H9 (cell line): ENCODE measurements at regions not wholly inside any gene's neighbourhood (a gene's known extent, or its start where the extent isn't known, plus 50 kb on each side); places are given as distances from the start of the nearest gene placed in this dataset.

Experiments
- DNase-seq: peaks from one replicate; pipeline ENCODE4 v3.0.0-alpha.2; 2017
- H2AFZ ChIP-seq: one replicate; pipeline ENCODE4 v1.6.1; 2013; ENCODE audit warnings: mild to moderate bottlenecking, low read length, control low read depth, moderate library complexity
- H2AK5ac ChIP-seq: 2 replicates; pipeline ENCODE4 v1.6.1; 2013; ENCODE audit warnings: low read length, control low read depth, mixed read lengths; ENCODE audit not compliant: insufficient read length
- H2BK120ac ChIP-seq: one replicate; pipeline ENCODE4 v1.6.1; 2013; ENCODE audit warnings: low read depth, mild to moderate bottlenecking, low read length, control low read depth, inconsistent platforms; ENCODE audit not compliant: poor library complexity, severe bottlenecking
- H2BK12ac ChIP-seq: 2 replicates; pipeline ENCODE4 v1.6.1; 2013; ENCODE audit warnings: low read length, control low read depth, mixed read lengths, low read depth; ENCODE audit not compliant: insufficient read length
- H2BK15ac ChIP-seq: 2 replicates; pipeline ENCODE4 v1.6.1; 2013; ENCODE audit warnings: low read depth, low read length, control low read depth
- H2BK20ac ChIP-seq: one replicate; pipeline ENCODE4 v1.6.1; 2013; ENCODE audit warnings: low read depth, mild to moderate bottlenecking, low read length, control low read depth, inconsistent platforms; ENCODE audit not compliant: poor library complexity, severe bottlenecking
- H2BK5ac ChIP-seq: 2 replicates; pipeline ENCODE4 v1.6.1; 2013; ENCODE audit warnings: low read length, control low read depth, mixed read lengths; ENCODE audit not compliant: insufficient read length
- H3K14ac ChIP-seq: 2 replicates; pipeline ENCODE4 v1.6.1; 2013; ENCODE audit warnings: low read length, control low read depth; ENCODE audit not compliant: insufficient read depth
- H3K18ac ChIP-seq: 2 replicates; pipeline ENCODE4 v1.6.1; 2013; ENCODE audit warnings: low read depth, mild to moderate bottlenecking, mixed read lengths, low read length, control low read depth; ENCODE audit not compliant: insufficient read length
- H3K23ac ChIP-seq: 2 replicates; pipeline ENCODE4 v1.6.1; 2013; ENCODE audit warnings: low read length, control low read depth, mixed read lengths, low read depth; ENCODE audit not compliant: insufficient read length
- H3K23me2 ChIP-seq: 2 replicates; pipeline ENCODE4 v1.6.1; 2013; ENCODE audit warnings: low read depth, mild to moderate bottlenecking, mixed read lengths, low read length, control low read depth; ENCODE audit not compliant: insufficient read length, poor library complexity, severe bottlenecking
- H3K27ac ChIP-seq: 2 replicates; pipeline ENCODE4 v1.5.1; 2013; ENCODE audit warnings: low read length, control low read depth, mixed read lengths, low read depth; ENCODE audit not compliant: insufficient read length
- H3K27me3 ChIP-seq: 2 replicates; pipeline ENCODE4 v1.6.1; 2013; ENCODE audit warnings: low read length, control low read depth, inconsistent platforms; ENCODE audit not compliant: insufficient read depth
- H3K4ac ChIP-seq: 2 replicates; pipeline ENCODE4 v1.6.1; 2013; ENCODE audit warnings: low read depth, mild to moderate bottlenecking, control low read depth, inconsistent platforms, low read length, moderate library complexity
- H3K4me1 ChIP-seq: 2 replicates; pipeline ENCODE4 v1.6.1; 2013; ENCODE audit warnings: low read length, control low read depth, inconsistent platforms; ENCODE audit not compliant: insufficient read depth
- H3K4me2 ChIP-seq: 2 replicates; pipeline ENCODE4 v1.6.1; 2013; ENCODE audit warnings: low read length, control low read depth, mixed read lengths; ENCODE audit not compliant: insufficient read length, insufficient read depth
- H3K56ac ChIP-seq: 2 replicates; pipeline ENCODE4 v1.6.1; 2013; ENCODE audit warnings: low read depth, mild to moderate bottlenecking, mixed read lengths, low read length, control low read depth; ENCODE audit not compliant: insufficient read length
- H3K79me1 ChIP-seq: 2 replicates; pipeline ENCODE4 v1.6.1; 2013; ENCODE audit warnings: low read depth, mild to moderate bottlenecking, moderate library complexity, low read length, control low read depth, inconsistent platforms; ENCODE audit not compliant: insufficient read depth, poor library complexity, severe bottlenecking
- H3K79me2 ChIP-seq: 2 replicates; pipeline ENCODE4 v1.6.1; 2013; ENCODE audit warnings: low read length, control low read depth, inconsistent platforms; ENCODE audit not compliant: insufficient read depth
- H3K9ac ChIP-seq: 2 replicates; pipeline ENCODE4 v1.6.1; 2013; ENCODE audit warnings: low read length, control low read depth, mixed read lengths; ENCODE audit not compliant: insufficient read length; ENCODE audit errors: extremely low read depth
- H3K9me3 ChIP-seq: one replicate; pipeline ENCODE4 v1.6.1; 2013; ENCODE audit warnings: low read depth, low read length, inconsistent platforms; ENCODE audit not compliant: control insufficient read depth
- H3T11ph ChIP-seq: one replicate; pipeline ENCODE4 v1.6.1; 2013; ENCODE audit warnings: mild to moderate bottlenecking, low read length, control low read depth, inconsistent platforms
- H4K20me1 ChIP-seq: one replicate; pipeline ENCODE4 v1.6.1; 2013; ENCODE audit not compliant: control insufficient read depth, insufficient read length, insufficient read depth
- H4K5ac ChIP-seq: 2 replicates; pipeline ENCODE4 v1.6.1; 2013; ENCODE audit warnings: low read depth, mild to moderate bottlenecking, mixed read lengths, low read length, control low read depth; ENCODE audit not compliant: insufficient read length
- H4K8ac ChIP-seq: replicated peaks from 2 replicates; pipeline ENCODE4 v1.6.1; 2013; ENCODE audit warnings: low read length, control low read depth, mixed read lengths, low read depth; ENCODE audit not compliant: insufficient read length
- H4K91ac ChIP-seq: 2 replicates; pipeline ENCODE4 v1.6.1; 2013; ENCODE audit warnings: low read depth, mild to moderate bottlenecking, moderate library complexity, mixed read lengths, low read length, control low read depth; ENCODE audit not compliant: insufficient read length
- H3K27ac Mint-ChIP-seq, 3 experiments: 2 replicates in 2 of 3; 3 replicates in 1 of 3; pipeline ENCODE4 v1.8.0; 2020 to 2021; ENCODE audit warnings: mixed read lengths in 3 of 3, mild to moderate bottlenecking in 1 of 3, moderate library complexity in 1 of 3
- H3K27me3 Mint-ChIP-seq: 2 replicates; pipeline ENCODE4 v1.8.0; 2021; ENCODE audit warnings: low read depth, mild to moderate bottlenecking, moderate library complexity, mixed read lengths
- H3K36me3 Mint-ChIP-seq, 3 experiments: 2 replicates in 2 of 3; 3 replicates in 1 of 3; pipeline ENCODE4 v1.8.0; 2020 to 2021; ENCODE audit warnings: low read depth in 3 of 3, mixed read lengths in 3 of 3; ENCODE audit not compliant: insufficient read depth in 1 of 3
- H3K4me1 Mint-ChIP-seq, 2 experiments: 2 replicates each; pipeline ENCODE4 v1.8.0; 2020; ENCODE audit warnings: mixed read lengths in 2 of 2
- H3K4me3 Mint-ChIP-seq, 2 experiments: 2 replicates in 1 of 2; 3 replicates in 1 of 2; pipeline ENCODE4 v1.8.0; 2020 to 2021; ENCODE audit warnings: mild to moderate bottlenecking in 2 of 2, mixed read lengths in 2 of 2, moderate library complexity in 1 of 2
- H3K9me3 Mint-ChIP-seq, 2 experiments: 2 replicates in 1 of 2; 3 replicates in 1 of 2; pipeline ENCODE4 v1.8.0; 2020; ENCODE audit warnings: mild to moderate bottlenecking in 2 of 2, mixed read lengths in 2 of 2, moderate library complexity in 1 of 2
- CTCF ChIP-seq: fragments of 200-600 bp; sonication (generic); conservative IDR thresholded peaks from 3 replicates; pipeline ENCODE4 v1.8.0; 2021; ENCODE audit warnings: antibody characterized with exemption, mild to moderate bottlenecking
- WGBS: extraction: QIAGEN DNeasy Blood & Tissue Kit; methylation state at CpG from one replicate; pipeline ENCODE4 v1.1.7; 2013; ENCODE audit warnings: missing lambda C conversion rate, low lambda C conversion rate, mixed read lengths; ENCODE audit not compliant: insufficient read length; ENCODE audit errors: extremely low coverage; 5-methylcytosine and 5-hydroxymethylcytosine counted together

- Histone ChIP-seq H3K27me3 (no peaks in the 10 kb centered on the region; the same call in 1 of the 2 replicates), H3K14ac (no peak overlapping the region), H3T11ph (no peak overlapping the region), H4K20me1 (no peaks in the 10 kb centered on the region), H2BK12ac (no peak overlapping the region), H3K23me2 (no peaks in the 10 kb centered on the region), H3K9me3 (no peaks in the 10 kb centered on the region), H4K8ac (no peak overlapping the region), H3K9ac (no peak overlapping the region), H2BK15ac (no peak overlapping the region), H2AK5ac (no peak overlapping the region), H3K4ac (no peak overlapping the region), H3K4me2 (no peak overlapping the region), H3K56ac (no peak overlapping the region), H3K79me2 (no peaks in the 10 kb centered on the region), H2BK5ac (no peak overlapping the region), H4K5ac (no peak overlapping the region), H3K79me1 (no peaks in the 10 kb centered on the region), H2BK20ac (no peak overlapping the region), H3K23ac (no peak overlapping the region), H3K4me1 (no peaks in the 10 kb centered on the region), H3K18ac (no peak overlapping the region), H2AFZ (no peak overlapping the region), H2BK120ac (no peak overlapping the region), H3K27ac (no peak overlapping the region), H4K91ac (no peak overlapping the region)
- TF ChIP-seq CTCF: no peak
- no CpG with 5 or more reads among the region's 5 CpGs for WGBS
- H3K4me1 Mint-ChIP-seq: peaks cover 21 to 31% of the 10 kb centered on the region in 2 experiments
- no peaks in the 10 kb centered on the region; a peak in 1 of 7 replicates for H3K36me3 Mint-ChIP-seq
- H3K9me3 Mint-ChIP-seq: no peaks in the 10 kb centered on the region
- H3K27ac Mint-ChIP-seq: no peak overlapping the region
- H3K4me3 Mint-ChIP-seq: no peak overlapping the region
- no peak for DNase-seq
- H3K27me3 Mint-ChIP-seq: peaks cover 29% of the 10 kb centered on the region
These were observed 72.0 kb upstream of the FER start for GRCh38 chr5:108675736-108676135.
